Uterus (tissue), 2 donors: ENCODE measurements at regions not wholly inside any gene's neighbourhood (a gene's known extent, or its start where the extent isn't known, plus 50 kb on each side); places are given as distances from the start of the nearest gene placed in this dataset.

ENCODE experiments used
- POLR2A ChIP-seq, 2 donors: fragments of 450-650 bp; IDR thresholded peaks; one replicate each; pipeline ENCODE4 v1.6.1; 2016; ENCODE audit warnings: antibody characterized with exemption in 2 of 2, mild to moderate bottlenecking in 1 of 2, moderate library complexity in 1 of 2
- TF ChIP-seq, protein P1 (sequence below), 4 experiments: fragments of 200-600 bp in 2 of 4; fragments of 450-650 bp in 2 of 4; sonication (generic) in 2 of 4; IDR thresholded peaks; one replicate each; pipeline ENCODE4 v1.5.1; 2016 to 2019; ENCODE audit warnings: antibody characterized with exemption in 4 of 4, mild to moderate bottlenecking in 2 of 4, moderate library complexity in 1 of 4

DNA sequence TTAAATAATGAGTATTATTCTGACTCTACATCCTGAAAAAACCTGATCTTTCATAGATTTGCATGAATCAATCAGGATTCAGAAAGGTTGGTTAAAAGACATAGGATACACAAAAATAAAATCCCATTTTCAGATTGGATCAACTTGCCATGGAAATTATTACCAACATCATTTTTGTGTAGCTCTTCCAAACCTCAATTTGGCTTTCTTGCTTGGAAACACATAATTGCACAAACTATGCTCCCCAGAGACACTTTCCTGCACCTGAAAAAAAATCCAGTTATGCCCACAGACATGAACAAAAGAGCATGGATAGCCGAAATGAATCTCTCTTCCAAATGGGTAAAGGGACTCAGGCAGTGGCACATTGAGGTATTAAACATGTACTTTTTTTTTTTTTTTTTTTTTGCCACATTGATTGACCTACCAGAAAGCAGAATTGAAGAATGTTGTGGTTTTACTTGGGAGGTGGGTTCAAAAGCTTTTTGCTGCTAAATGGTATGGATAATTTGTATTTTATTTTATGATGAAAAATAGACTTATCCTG, 135.4 kb upstream of the FBN2 start:
- TF ChIP-seq, protein P1, sequence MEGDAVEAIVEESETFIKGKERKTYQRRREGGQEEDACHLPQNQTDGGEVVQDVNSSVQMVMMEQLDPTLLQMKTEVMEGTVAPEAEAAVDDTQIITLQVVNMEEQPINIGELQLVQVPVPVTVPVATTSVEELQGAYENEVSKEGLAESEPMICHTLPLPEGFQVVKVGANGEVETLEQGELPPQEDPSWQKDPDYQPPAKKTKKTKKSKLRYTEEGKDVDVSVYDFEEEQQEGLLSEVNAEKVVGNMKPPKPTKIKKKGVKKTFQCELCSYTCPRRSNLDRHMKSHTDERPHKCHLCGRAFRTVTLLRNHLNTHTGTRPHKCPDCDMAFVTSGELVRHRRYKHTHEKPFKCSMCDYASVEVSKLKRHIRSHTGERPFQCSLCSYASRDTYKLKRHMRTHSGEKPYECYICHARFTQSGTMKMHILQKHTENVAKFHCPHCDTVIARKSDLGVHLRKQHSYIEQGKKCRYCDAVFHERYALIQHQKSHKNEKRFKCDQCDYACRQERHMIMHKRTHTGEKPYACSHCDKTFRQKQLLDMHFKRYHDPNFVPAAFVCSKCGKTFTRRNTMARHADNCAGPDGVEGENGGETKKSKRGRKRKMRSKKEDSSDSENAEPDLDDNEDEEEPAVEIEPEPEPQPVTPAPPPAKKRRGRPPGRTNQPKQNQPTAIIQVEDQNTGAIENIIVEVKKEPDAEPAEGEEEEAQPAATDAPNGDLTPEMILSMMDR (IDR thresholded peaks at IDR 0.05): no peak
- TF ChIP-seq POLR2A (IDR thresholded peaks at IDR 0.05): no peak
